CD4-positive, alpha-beta T cell treated with Interleukin-15 for 1 hour (primary cell): ENCODE measurements at regions not wholly inside any gene's neighbourhood (a gene's known extent, or its start where the extent isn't known, plus 50 kb on each side); places are given as distances from the start of the nearest gene placed in this dataset.

ENCODE experiments used
- DNase-seq: peaks from one replicate; pipeline ENCODE4 v3.0.0-alpha.2; 2020

DNA sequence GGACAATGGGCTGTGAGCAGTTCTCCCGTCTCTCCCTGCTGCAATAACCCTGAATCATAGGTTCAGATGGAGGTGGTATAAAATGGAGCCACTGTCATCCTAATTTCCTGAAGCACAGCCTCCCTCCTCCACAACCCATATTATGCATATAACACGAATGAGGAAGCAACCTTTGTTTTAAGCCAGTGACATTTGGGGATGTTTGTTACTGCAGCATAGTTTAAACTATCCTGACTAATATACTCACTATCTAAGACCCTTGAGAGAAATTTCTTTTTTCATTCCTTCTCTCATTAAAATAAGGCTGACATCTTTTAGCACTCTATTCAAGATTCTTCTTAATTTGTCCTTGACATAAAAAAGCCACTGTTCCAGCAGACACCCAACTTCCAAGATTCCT lies 413.4 kb downstream of the SOX9 start:
- DNase-seq = no peak

DNA sequence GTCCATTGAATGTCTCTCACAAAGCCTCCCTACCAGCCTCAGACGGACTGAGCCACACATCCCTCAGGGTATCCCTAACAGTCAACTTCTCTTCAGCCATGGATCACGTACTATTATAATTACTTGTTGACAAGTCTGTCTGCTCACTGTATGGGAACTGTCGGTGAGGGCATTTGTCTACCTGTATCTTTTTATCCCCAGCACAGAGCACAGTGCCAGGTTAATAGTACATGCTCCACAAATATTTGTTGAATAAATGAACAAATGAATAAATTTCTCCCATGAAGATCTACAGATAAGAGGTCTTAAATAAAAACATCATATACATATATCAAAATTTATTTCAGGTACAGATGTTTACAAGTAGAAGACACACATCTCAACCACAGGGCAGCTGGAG lies 414.0 kb downstream of the SOX9 start:
- no peak for DNase-seq

DNA sequence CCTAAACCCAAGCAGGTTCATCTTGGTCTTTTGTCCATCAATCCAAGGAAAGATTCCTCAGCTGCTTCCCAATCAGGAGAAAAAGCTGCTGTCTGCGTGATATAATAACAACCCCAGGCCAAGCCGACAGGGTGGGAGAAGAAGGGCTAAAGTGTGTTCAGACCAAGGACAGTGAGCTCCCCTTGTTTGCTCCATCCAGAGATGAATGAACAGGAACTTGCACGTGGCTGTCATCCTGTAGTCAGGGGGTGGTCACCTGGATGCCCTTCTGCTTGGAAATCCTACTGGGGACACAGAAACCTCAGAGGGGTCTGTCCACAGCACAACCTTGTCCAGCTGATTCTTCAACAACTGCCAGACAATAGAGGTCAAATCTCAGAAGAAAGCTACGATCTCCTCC lies 414.5 kb downstream of the SOX9 start:
- DNase-seq = no peak

DNA sequence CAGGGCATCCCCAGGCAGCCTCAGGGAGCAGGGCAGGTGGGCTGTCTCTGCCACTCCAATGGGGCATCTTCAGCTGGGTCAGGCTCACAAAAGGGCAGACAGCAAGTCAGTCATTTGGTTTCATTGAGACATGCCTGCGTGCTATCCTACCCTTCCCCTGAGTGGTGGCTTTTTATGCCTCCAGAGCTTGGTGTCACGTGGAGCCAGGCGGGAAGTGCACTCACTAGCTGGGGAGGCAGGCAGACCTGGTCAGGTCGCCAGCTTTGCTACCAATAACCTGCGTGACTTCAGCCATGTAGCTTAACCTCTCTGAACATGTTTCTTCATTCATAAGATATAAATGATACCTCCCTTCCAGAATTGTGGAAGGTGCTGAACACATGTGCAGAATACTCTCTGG lies 415.0 kb downstream of the SOX9 start:
- no peak for DNase-seq

DNA sequence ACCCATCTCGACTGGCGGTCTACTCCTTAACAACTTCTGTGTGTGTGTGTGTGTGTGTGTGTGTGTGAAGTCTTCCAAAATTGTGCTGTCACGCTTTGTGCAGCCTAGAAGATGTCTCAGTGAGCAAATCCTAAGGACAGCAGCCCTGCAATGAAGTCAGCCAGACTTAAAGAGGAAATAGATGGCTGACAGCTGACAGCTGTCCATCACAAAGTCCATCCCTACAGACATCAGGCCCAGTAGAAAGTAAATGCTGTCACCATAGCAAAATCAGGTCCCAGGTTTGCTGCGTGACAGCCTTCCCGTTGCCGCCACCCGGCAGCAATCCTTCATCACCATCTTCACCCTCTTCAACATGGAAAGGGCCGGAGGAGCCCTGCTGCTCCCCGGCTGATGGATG lies 416.0 kb downstream of the SOX9 start:
- no peak for DNase-seq

DNA sequence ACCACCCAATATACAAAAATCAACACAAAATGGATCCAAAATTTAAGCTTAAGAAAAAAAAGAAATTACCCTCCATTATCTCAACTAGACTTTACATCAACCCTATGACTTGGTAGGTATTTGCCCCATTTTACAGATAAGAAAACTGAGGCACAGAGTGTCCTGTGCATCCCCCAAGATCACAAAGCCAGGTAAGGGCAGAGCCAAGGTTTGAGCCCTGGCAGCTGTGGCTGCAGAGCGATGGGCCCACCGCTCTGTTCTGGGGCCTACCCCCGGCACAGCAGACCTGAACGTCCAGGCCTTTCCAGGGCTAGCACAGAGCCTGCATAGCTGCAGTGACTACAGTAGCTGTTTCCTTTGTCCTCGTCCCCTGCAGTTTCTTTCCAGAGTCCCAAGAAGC lies 417.6 kb downstream of the SOX9 start:
- no peak for DNase-seq

DNA sequence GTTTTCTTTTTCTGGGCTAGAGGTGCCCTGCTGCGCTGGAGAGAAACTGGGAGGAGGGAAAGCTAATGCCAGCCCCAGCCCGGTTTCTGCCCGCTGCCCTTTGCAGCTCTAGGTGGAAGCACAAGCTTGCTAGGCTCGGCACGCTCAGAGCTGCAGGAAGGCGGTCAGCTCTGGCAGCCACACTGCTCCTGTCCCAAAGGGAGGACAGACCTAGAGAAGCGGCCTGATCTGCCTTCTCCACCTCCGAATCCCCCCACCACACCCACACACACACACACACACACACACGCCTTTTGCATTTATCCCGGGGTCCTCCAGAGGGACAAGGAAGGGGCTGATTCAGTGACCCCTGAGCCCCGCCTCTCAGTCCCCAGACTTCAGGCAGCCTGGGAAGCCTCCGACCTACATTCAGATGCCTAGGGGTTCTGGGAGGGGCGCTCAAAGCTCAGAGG lies 418.1 kb downstream of the SOX9 start:
- no peak for DNase-seq

DNA sequence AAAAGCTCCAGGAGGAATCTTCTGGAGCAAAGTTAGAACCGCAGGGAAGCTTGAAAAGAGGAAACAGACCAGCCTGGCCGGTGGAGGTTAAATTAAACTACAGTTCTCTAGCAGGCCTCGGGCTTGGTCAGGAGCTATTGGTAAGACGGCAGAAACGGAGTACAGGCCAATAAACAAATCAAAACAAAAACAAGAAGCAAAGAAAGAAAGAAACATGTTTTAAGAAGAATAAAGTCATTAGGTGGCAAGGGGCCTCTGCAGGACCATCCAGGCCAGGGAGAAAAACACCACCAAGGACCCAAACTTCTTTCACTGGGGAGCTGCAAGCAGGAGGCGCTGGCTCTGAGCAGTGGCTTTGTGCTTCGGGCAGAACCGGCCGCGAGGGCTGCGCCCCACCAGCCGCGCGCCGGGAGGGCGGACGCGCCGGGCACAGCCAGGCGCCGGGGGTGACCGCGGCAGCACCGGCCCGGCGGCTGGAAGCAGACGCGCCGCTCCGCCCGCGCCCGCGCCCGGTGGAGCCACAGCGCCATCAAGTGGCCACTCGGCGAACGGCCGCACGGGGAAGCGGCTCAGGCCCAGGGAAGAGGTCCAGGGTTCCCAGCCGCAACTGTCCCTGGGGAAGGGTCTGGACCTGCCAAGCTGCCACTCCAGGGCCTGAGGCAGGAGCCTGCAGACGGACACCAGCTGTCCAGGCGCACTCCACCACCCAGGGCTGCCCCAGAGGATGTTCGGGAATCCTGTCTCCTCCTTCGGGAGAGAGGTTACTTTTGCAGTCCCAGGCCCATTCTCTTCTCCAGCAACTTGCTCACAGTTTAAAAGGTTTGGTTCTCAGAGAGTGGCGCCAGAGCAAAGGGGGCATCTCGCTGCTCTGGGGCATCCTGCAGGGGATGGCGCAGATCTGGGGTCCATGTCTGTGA lies 419.4 kb downstream of the SOX9 start:
- peak; percentile 31 for DNase-seq

DNA sequence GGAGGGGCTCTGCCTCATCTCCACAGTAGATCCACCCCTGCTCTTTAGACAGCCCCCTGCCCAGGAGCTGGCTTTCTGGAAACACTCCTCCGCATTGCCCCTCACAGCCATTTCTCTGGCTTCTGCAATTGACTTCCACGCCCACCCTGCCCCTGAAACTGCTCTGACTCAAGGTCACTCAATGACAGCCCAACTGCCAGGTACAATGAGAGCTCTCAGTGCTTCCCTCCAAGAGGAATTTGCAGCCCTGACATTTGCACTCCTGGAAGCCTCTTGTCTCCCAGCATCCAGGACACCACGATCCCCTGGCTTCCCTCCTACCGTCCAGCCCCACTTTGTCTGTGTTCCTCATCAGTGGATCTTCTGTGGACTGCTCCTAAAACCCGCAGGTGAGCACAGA lies 421.5 kb downstream of the SOX9 start:
- DNase-seq = no peak

DNA sequence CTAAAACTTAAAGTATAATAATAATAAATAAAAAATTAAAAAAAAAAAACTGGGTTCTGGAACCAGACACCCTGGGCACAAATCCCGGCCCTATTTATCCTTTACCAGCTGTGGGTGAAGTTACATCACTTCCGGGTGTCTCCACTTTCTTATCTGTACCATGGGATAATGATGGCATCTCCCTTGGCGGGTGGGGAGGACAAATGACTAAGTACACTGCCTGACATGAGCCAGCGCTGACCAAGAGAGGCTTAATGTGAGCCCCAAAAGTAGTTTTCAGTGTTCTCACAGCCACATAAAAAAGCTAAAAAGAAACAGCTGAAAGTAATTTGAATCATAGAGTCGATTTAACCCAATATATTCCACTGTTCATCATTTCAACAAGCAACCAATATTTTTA lies 424.9 kb downstream of the SOX9 start:
- no peak for DNase-seq

DNA sequence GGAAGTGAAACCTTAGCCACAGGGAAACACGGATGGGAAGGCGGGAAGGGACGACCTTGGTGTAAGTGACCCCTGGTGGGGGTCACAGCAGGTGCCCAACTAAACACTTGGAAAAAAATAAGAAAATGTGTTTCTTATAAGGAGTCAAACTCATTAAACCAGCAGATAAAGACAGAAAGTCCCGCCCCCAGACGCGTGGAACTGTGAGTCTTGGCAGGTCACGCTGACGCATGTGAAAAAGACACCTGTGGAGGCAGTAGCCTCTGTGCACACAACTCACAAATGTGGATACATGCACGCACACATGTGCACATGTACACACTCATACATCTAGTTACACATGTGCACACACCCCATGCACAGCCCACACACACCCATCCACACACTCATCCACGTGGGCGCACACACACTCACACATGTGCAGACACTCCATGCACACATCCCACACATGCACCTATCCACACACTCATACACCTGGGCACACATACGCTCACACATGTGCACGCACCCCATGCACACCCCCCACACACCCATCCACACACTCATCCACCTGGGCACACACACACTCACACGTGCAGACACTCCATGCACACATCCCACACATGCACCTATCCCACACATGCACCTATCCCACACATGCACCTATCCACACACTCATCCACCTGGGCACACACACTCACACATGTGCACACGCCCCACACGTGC lies 432.4 kb downstream of the SOX9 start:
- DNase-seq = no peak

DNA sequence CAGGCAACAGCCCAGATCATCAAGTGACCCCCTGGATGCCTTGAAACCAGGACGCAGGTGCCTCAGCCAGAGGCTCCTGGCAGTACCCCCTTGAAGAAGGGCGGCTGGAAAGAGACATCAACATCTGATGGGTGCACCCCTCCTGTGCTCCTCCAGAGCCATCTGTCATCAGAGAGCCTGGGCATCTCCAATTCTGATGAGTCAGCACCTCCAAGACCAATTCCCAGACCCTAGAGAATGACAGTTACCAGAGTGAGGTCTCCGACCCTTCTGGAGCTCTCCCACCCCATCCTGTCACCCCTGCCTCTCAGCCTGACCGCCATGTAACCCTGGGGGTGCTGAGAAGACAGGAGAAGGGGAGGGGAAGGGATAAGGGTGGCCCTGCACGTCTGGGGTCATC lies 433.7 kb downstream of the SOX9 start:
- DNase-seq = no peak

DNA sequence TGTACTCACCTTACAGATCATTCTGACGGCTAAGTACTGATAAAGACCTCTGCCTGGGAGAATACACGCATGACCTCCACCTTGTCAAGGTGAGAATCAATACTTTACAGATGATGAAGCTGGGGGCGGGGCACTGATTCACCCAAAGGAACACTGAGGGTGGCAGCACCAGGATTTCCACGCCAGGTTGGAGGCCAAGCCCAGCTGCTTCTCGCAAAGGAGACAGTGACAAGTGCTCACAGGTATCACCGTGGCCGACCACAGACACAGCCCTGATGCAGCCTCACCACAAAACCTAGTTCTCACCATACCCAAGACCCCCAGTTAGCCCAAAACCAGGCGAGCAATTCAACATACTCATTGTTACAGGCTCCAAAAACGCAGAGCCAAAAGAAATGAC lies 434.2 kb downstream of the SOX9 start:
- no peak for DNase-seq

DNA sequence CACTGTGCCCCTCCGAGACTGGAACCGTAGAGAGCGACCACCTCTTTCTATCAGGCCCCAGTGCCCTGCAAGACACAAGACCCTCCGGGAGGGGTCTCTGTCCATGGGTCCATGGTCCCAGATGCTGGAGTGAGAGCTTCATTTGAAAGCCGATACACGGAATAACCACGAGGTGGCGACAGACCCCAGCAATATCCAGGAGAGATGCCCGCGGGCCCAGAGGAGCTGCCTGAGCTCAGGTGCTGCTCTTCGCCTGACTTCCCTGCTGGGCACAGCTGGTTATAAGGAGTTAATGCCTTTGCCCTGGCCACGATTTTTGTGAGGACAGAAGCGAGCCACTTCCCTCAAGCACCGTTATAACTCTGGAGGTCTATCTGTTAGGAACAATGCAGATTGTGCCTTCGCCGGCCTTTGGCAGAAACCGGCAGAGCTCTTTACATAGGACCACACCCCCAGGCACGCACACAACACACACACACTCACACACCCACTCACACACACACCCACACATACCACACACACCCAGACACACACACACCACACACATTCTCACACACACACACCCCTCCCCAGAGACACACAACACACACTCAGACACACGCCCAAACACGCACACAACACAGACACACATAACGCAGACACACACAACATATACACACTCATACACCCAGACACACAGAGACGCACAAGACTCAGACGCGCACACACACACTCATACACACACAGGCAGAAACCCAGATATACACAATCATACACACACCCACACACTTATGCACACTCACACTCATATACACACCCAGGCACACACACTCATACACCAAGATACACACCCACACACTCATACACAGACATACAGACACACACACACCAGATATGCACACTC lies 436.4 kb downstream of the SOX9 start:
- DNase-seq = peak; percentile 29

DNA sequence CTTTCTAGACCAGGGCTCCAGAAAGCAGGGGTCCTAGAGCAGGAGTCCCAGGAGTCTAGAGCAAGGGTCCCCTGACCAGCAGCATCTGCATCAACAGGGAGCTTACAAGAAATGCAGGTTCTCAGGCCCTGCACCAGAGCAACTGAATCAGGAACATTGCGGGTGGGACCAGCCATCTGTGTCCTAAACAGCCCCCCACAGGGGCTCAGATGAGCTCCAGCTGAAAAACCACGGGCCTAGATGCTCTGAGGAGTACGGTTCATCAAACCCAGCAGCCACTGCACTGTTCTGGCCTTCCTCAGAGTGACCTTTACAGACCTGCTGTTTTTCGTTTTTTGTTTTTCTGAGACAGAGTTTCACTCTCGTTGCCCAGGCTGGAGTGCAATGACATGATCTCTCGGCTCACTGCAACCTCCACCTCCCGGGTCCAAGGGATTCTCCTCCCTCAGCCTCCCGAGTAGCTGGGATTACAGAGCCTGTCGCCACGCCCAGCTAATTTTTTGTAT lies 438.2 kb downstream of the SOX9 start:
- no peak for DNase-seq

DNA sequence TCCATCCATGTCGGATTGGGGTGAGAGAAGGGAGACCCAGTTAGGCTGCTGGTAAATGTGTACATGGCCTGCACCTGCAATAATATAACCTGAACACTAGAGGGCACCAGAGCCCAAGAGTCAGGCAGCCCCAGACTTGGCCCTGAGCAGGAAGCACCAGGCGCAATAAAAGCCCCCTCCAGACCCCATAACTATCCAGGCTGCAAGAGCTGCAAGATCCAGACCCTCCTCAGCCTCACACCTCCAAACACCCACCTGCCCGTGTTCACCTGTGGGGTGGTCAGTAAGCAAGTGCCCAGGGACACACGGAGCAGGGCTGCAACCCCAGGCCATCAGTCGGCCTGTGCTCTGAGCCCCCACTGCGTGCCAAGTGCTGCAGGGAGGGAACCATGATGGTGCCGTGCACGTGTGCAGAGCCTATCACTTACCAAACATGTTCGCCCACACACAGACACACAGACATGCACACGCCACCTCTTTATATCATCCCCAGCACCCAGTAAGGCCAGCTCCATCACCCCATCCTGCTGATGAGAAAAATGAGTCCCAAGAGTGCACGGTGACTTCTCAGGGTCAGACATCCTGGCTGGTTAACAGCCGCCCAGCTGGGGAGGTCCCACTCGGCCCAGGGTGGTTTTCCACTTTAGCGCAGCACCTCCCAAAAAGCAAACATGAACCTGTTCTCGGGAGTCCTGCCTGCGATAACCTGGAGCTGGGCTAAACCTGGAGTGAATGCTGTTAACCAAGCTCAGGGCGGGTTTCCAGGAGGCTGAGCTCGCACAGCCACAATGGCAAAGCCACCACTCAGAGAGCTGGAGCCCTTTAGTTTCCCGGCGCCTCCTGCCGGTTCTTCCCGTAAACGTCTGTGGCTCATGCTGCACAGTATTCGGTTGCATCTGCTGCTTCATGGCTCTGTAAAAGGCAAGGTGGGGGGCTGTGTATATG lies 439.8 kb downstream of the SOX9 start:
- DNase-seq = no peak

DNA sequence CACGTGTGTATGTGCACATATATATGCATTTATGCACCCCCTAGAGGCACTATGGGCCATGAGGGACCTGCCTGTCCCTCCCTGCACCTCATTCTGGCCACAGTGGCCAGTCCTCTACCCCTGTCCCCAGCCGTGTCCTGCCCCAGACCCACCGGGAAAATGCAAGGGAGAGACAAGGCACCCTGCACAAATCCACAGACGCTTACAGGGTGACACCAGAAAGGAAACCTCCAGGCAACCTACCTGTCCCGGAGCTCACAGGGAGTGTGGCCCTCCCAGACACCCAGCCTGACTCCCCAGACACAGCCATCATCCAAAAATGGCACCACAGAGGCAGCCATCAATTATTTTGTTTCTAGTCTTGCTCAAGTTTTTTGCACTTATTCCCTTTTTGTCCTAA lies 440.4 kb downstream of the SOX9 start:
- DNase-seq = no peak

DNA sequence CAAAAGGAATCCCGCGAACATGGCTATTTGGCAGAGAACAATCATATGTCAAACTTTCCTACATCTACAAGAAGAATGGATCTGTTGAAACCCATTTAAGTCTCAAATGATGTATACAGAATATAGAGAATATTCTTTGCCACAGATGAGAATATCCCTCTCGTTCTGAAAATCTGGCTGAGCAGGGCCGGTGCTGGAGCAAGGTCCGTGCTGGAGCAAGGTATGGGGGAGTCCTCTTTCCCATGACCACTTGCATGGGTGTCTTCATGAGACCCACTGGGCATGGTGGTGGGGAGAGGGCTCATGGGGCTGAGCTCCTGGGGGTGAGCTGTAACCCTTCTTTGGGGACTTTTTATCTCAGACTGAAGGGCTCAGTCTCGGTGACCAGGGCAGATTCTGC lies 440.9 kb downstream of the SOX9 start:
- DNase-seq = no peak

DNA sequence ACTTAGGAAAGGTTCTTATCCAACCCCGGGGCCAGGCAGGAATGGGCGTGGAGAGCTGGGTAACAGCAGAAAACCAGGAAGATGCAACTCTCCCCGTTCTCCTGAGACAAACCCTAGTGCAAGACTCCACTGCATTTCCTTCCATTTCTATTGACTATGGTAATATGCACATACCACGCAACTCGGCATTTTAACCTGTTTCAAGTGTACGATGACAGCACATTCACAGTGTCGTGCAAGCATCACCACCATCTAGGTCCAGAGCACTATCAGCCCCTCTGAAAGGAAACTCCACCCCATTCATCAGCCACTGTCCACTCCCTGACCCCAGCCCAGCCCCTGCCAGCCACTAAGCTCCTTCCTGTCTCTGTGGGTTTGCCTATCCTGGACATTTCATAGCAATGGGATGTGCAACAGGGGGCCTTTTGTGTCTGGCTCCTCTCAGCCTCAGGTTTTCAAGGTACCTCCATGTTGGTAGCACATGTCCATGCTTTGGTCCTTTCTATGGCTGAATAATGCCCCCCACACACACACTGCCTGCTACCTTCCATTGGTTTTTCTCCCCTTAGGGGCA lies 441.9 kb downstream of the SOX9 start:
- no peak for DNase-seq

DNA sequence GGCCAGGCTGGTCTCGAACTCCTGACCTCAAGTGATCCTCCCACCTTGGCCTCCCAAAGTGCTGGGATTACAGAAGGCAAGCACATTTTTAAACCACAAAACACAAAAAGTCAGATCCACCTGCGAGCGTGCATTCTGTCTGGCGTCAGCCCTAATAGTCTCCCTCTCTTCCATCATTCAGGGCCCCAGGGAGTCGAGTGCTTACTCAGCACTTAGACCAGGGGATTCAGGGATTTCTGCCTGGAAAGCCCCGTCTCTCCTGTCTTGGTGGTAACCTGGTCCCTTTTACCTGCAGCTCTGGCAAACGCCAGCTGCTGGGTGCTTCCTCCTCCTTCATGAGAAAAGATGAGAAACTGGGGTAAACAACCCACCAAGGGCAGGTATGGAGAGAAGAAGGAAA lies 443.1 kb downstream of the SOX9 start:
- no peak for DNase-seq

DNA sequence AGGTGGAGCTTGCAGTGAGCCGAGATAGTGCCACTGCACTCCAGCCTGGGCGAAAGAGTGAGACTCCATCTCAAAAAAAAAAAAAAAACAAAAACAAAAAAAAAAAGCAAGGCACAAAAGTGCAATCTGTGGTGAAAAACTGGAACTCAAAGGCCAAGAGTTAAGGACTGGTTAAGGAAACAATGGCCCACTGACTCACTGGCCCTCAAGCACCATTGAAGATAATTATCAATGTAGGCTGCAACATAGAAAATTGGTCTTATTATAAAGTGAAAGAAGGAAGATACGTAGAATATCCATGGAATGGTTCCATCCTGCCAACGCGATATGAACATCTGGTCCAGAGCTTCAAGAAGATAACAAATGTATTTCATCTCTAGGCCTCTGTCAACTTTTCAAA lies 444.2 kb downstream of the SOX9 start:
- no peak for DNase-seq

DNA sequence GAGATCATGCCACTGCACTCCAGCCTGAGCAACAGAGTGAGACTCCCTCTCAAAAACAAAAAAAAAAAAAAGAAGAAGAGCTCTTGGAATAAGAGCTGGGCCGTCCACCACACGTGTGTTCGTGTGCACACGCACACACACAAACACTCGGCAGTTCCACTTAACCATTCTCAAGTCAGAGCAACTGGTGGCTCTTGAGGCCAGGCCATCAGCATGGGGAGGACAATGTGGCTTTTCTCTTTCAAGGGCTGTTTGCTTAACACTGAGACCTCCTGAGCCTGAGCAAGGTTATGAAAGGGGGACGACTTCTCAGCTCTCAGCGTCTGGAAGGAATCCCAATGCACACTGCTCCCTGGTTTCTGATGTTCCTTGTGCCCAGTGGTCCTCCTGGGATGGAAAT lies 444.9 kb downstream of the SOX9 start:
- DNase-seq = no peak
